Kidney (tissue), 13 donors: ENCODE measurements at regions not wholly inside any gene's neighbourhood (a gene's known extent, or its start where the extent isn't known, plus 50 kb on each side); places are given as distances from the start of the nearest gene placed in this dataset.

ENCODE experiments used
- DNase-seq, 5 donors: peaks; one replicate each; pipeline ENCODE4 v3.0.0-alpha.2; 2013 to 2020
- FAIRE-seq: peaks from 2 replicates; lab custom pipeline; 2012; peaks lifted over from hg19 to GRCh38; lab: Jason Lieb, UNC
- H3K27ac ChIP-seq, 2 donors: one replicate each; pipeline ENCODE4 v1.7.0; 2013; ENCODE audit warnings: low read depth in 2 of 2, low read length in 2 of 2, inconsistent platforms in 1 of 2
- H3K27me3 ChIP-seq: one replicate; pipeline ENCODE4 v1.7.1; 2013; ENCODE audit warnings: low read length, inconsistent platforms; ENCODE audit not compliant: control insufficient read depth, insufficient read depth
- H3K36me3 ChIP-seq, 3 donors: one replicate each; pipeline versions ENCODE4 v1.7.0 to v1.7.1; 2013; ENCODE audit warnings: low read length in 3 of 3, control low read depth in 1 of 3, inconsistent platforms in 1 of 3; ENCODE audit not compliant: insufficient read depth in 3 of 3, control insufficient read depth in 2 of 3
- H3K4me1 ChIP-seq, 3 donors: one replicate each; pipeline versions ENCODE4 v1.7.0 to v1.7.1; 2013; ENCODE audit warnings: low read length in 3 of 3, inconsistent platforms in 1 of 3, low read depth in 1 of 3; ENCODE audit not compliant: control insufficient read depth in 2 of 3, insufficient read depth in 2 of 3
- H3K4me3 ChIP-seq, 3 donors: one replicate each; pipeline versions ENCODE4 v1.7.0 to v1.8.1; 2013; ENCODE audit warnings: low read length in 3 of 3, control low read depth in 1 of 3, inconsistent platforms in 1 of 3
- H3K9ac ChIP-seq, 3 donors: one replicate each; pipeline versions ENCODE4 v1.7.0 to v1.7.1; 2013; ENCODE audit warnings: low read length in 3 of 3, control low read depth in 1 of 3, inconsistent platforms in 1 of 3
- H3K9me3 ChIP-seq, 3 donors: one replicate each; pipeline versions ENCODE4 v1.7.0 to v1.7.1; 2013; ENCODE audit warnings: low read length in 3 of 3, control low read depth in 1 of 3, inconsistent platforms in 1 of 3; ENCODE audit not compliant: control insufficient read depth in 2 of 3, insufficient read depth in 1 of 3
- CTCF ChIP-seq: IDR thresholded peaks from 3 replicates; pipeline ENCODE4 v1.5.1; 2012; ENCODE audit warnings: mild to moderate bottlenecking, moderate library complexity, borderline replicate concordance; ENCODE audit not compliant: insufficient read depth; ENCODE audit errors: extremely low read depth
- intact Hi-C: fragments of 100-400 bp; cut with DNase I; formaldehyde crosslinking; loops from one replicate; pipeline ENCODE4 v1.11.1; 2022
- donor health status: control.
- donor health status: control.
- donor health status: control.
- donor health status: control.
- donor health status: control.
- donor health status: DM: yes; HTN: yes; CAD: no.
- donor health status: Normal renal cell carcinoma (clear cell type).

DNA sequence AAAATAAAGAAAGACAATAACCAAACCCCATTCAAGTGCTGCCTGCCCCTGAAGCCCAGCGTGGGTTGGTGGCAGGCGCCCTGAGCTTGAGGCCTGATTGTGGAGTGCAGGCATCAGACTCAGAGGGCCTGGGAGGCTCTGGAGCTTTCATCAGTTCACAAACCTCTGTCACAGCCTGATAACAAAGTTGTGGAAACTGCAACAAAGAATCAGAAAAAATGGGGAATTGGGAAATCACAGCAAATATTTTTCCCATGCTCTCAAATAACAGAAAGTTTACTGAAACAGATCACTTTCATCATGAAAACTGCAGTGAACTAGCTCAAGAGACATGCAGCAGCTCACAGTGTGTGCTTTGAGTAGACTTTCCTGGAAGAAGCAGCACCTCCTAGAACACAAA lies 793.6 kb downstream of the UQCRFS1 start:
- intact Hi-C loops = no loop called here
- FAIRE-seq = no peak
- H3K9ac ChIP-seq = no peak overlapping the region
- no peaks in the 10 kb centered on the region for H3K4me1 ChIP-seq
- no peaks in the 10 kb centered on the region for H3K36me3 ChIP-seq
- no peak for TF ChIP-seq CTCF
- no peak overlapping the region for H3K4me3 ChIP-seq
- H3K27ac ChIP-seq = no peak overlapping the region
- no peaks in the 10 kb centered on the region for H3K9me3 ChIP-seq
- no peak for DNase-seq
- no peaks in the 10 kb centered on the region for H3K27me3 ChIP-seq

GRCh38 chr19:28417361-28417760 lies 795.6 kb downstream of the UQCRFS1 start:
- intact Hi-C loops = no loop called here
- Histone ChIP-seq H3K9me3 (no peaks in the 10 kb centered on the region), H3K4me1 (no peaks in the 10 kb centered on the region), H3K36me3 (no peaks in the 10 kb centered on the region), H3K27ac (no peak overlapping the region), H3K9ac (no peak overlapping the region), H3K27me3 (no peaks in the 10 kb centered on the region), H3K4me3 (no peak overlapping the region)
- FAIRE-seq (no peak), DNase-seq (no peak)
- no peak for TF ChIP-seq CTCF

DNA sequence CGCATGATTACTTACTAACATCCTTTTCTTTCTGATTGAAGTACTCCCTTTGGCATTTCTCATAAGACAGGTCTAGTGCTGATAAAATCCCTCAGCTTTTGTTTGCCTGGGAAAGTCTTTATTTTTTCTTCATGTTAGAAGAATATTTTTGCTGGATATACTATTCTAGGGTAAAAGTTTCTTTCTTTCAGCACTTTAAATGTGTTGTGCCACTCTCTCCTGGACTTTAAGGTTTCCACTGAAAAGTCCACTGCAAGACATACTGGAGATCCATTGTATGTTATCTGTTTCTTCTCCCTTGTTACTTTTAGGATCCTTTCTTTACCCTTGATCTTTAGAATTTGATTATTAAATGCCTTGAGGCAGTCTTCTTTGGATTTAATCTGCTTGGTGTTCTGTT lies 796.7 kb downstream of the UQCRFS1 start:
- Histone ChIP-seq H3K36me3 (no peaks in the 10 kb centered on the region), H3K27ac (no peak overlapping the region), H3K27me3 (no peaks in the 10 kb centered on the region), H3K4me3 (no peak overlapping the region), H3K4me1 (no peaks in the 10 kb centered on the region), H3K9ac (no peak overlapping the region), H3K9me3 (no peaks in the 10 kb centered on the region)
- intact Hi-C loops = no loop called here
- no peak for DNase-seq
- no peak for FAIRE-seq
- no peak for TF ChIP-seq CTCF

DNA sequence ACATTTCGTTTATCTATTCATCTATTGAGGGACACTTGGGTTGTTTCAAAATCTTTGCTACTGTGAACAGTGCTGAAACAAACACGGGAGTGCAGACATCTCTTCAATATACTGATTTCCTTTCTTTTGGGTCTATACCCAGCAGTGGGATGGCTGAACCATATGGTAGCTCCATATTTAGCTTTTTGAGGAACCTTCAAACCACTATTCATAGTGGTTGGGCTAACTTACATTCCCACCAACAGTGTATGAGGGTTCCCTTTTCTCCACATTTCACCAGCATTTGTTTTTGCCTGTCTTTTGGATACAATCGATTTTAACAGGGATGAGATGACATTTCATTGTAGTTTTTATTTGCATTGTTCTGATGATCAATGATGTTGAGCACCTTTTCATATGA lies 798.2 kb downstream of the UQCRFS1 start:
- TF ChIP-seq CTCF = no peak
- FAIRE-seq = no peak
- intact Hi-C loops = no loop called here

More for the DNA sequence above, 798.2 kb downstream of the UQCRFS1 start:
- Histone ChIP-seq H3K9ac (no peak overlapping the region), H3K4me3 (no peak overlapping the region), H3K27me3 (no peaks in the 10 kb centered on the region), H3K9me3 (no peaks in the 10 kb centered on the region), H3K27ac (no peak overlapping the region), H3K36me3 (no peaks in the 10 kb centered on the region), H3K4me1 (no peaks in the 10 kb centered on the region)
- no peak for DNase-seq
